ENCODE measurements at regions not wholly inside any gene's neighbourhood (a gene's known extent, or its start where the extent isn't known, plus 50 kb on each side); places are given as distances from the start of the nearest gene placed in this dataset.
A peak's percentile ranks its signal among the peaks of the same experiment; 100 is the strongest.

DNA sequence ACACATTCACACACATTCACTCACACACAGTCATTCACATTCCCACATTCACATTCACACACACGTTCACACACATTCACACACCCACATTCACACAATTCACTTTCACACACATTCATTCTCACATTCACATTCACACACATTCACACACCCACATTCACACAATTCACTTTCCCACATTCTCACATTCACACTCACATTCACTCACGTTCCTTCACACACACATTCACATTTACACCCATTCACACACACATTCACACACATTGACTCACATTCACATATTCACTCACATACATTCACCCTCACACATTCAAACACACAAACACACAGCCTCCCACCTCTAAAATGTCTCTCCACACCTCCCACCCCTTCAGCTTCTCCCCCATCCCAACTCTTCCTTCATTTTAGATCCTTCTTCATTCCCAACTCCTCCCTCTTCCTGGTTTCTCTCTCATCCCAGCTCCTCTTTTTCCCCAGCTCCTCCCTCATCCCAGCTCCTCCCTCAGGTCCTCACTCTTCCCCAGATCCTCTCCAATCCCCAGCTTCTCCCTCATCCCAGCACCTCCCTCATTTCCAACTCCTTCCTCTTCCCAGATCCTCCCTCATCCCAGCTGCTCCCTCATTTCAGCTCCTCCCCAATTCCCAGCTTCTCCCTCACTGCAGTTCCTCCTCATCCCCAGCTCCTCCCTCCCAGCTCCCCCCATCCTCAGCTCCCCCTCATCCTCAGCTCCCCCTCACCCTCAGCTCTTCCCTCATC lies 111.0 kb downstream of the FAM53A start:
- Histone ChIP-seq H3K27me3 (no peaks in the 10 kb centered on the region), H3K36me3 (no peaks in the 10 kb centered on the region), H3K27ac (no peak overlapping the region), H3K9me3 (no peaks in the 10 kb centered on the region), H3K4me3 (no peak overlapping the region), H3K4me1 (no peaks in the 10 kb centered on the region)
- no peak for ATAC-seq
- intact Hi-C loops (cut with DNase I): no loop called here
- TF ChIP-seq, protein P1, sequence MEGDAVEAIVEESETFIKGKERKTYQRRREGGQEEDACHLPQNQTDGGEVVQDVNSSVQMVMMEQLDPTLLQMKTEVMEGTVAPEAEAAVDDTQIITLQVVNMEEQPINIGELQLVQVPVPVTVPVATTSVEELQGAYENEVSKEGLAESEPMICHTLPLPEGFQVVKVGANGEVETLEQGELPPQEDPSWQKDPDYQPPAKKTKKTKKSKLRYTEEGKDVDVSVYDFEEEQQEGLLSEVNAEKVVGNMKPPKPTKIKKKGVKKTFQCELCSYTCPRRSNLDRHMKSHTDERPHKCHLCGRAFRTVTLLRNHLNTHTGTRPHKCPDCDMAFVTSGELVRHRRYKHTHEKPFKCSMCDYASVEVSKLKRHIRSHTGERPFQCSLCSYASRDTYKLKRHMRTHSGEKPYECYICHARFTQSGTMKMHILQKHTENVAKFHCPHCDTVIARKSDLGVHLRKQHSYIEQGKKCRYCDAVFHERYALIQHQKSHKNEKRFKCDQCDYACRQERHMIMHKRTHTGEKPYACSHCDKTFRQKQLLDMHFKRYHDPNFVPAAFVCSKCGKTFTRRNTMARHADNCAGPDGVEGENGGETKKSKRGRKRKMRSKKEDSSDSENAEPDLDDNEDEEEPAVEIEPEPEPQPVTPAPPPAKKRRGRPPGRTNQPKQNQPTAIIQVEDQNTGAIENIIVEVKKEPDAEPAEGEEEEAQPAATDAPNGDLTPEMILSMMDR (IDR thresholded peaks at IDR 0.05): no peak
- TF ChIP-seq POLR2A (IDR thresholded peaks at IDR 0.05): no peak
- WGBS (ENCODE audit: insufficient coverage, low coverage, low lambda C conversion rate, missing lambda C conversion rate): 49% methylated on average over 2 of the region's 2 CpGs
- no peak for DNase-seq

DNA sequence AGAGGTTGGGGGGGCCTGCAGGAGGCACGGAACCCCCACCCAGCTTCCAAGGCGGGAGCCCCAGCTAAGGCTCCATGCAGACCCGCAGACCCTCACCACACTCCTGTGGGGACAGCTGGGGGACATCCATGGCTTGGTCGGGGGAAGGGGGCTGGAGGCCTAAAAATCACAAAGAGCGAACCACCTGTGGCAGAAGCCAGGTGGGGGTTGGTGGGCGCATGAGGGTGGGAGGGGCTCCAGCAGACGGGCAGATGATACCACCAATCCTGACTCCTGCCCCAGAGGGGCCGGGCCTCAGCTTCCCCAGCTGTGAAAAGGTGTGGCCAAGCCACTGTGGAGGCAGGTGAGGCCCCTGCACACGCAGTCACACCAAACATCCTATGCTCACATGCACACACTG lies 111.6 kb downstream of the FAM53A start:
- ATAC-seq (no peak), DNase-seq (peak in 1 of 3 donors; percentile 40)
- no peak for TF ChIP-seq POLR2A (IDR thresholded peaks at IDR 0.05)
- TF ChIP-seq, protein P1 (IDR thresholded peaks at IDR 0.05): no peak
- Histone ChIP-seq H3K4me3 (no peak overlapping the region), H3K9me3 (no peaks in the 10 kb centered on the region), H3K27me3 (no peaks in the 10 kb centered on the region), H3K4me1 (no peaks in the 10 kb centered on the region), H3K36me3 (no peaks in the 10 kb centered on the region), H3K27ac (no peak overlapping the region)
- intact Hi-C loops (cut with DNase I): no loop called here
- 74% methylated on average over 4 of the region's 9 CpGs for WGBS (ENCODE audit: insufficient coverage, low coverage, low lambda C conversion rate, missing lambda C conversion rate)

DNA sequence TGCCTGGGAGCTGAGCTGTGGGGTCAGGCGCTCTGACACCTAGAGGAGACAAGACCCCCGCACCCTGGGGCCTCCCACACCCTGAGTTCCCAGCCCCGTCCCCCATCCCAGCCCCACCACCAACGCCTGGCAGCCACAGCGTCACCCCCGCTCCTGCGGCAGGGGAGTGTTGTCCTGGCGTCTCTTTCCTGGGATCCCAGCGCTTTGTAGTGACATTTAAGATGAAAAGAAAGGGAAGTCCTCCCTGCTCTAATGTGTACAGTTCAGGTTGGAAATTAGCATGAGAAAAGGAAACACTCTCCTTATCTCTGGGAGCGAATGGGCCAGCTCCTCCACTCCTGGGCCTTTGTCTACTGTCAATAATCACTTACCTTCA lies 112.1 kb downstream of the FAM53A start:
- ATAC-seq: no peak
- 78% methylated on average over 5 of the region's 10 CpGs for WGBS (ENCODE audit: insufficient coverage, low coverage, low lambda C conversion rate, missing lambda C conversion rate)
- Histone ChIP-seq H3K27me3 (no peaks in the 10 kb centered on the region), H3K36me3 (no peaks in the 10 kb centered on the region), H3K4me3 (no peak overlapping the region), H3K4me1 (no peaks in the 10 kb centered on the region), H3K9me3 (no peaks in the 10 kb centered on the region), H3K27ac (no peak overlapping the region)
- TF ChIP-seq POLR2A (IDR thresholded peaks at IDR 0.05): no peak
- TF ChIP-seq, protein P1 (IDR thresholded peaks at IDR 0.05): no peak
- intact Hi-C loops (cut with DNase I): no loop called here
- DNase-seq: peak in 1 of 3 donors; percentile 23

DNA sequence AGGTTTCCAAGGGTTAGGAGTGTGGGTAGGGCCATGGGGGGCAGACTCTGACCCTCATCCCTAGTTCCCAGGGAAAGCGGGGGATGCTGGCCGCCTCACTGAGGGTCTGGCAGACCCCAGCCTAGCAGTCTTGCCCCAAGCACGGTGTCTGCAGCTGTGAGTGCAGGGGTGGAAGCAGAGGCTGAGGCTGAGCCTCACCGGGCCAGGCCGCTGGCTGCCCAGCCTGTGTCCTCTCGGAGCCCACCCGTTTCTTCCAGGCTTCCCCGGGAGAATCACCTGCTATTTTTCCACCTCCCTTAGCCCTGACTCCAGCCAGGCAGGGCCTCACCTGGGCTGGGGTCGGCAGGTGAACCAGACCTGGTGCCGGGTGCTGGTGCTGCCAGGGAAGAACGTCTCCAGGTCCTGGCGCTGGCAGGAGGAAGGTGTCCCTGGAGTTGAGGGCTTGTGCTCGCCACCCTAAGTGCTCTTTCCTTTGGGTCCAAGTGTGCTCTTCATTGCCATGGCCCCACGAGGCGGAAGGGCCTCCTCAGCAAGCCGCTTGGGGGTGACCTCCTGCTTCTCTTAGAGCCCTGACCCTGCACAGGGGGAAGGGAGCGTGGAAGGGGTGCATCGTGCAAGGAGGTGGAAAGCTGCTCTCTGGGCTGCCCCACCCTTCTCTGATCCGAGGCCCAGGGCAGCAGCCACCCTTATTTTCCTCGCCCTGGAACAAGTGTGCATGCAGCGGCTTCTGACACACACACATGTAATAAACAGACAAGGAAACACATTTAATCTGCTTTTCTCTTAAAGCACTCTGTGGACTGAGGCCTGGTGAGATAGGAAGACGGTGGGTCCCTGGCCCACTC lies 112.7 kb downstream of the FAM53A start:
- Histone ChIP-seq H3K27me3 (no peaks in the 10 kb centered on the region), H3K27ac (no peak overlapping the region), H3K36me3 (no peaks in the 10 kb centered on the region), H3K9me3 (no peaks in the 10 kb centered on the region), H3K4me1 (no peaks in the 10 kb centered on the region), H3K4me3 (no peak overlapping the region)
- TF ChIP-seq POLR2A (IDR thresholded peaks at IDR 0.05): no peak
- TF ChIP-seq, protein P1 (IDR thresholded peaks at IDR 0.05): no peak
- no peak for ATAC-seq
- 68% methylated on average over 3 of the region's 22 CpGs for WGBS (ENCODE audit: insufficient coverage, low coverage, low lambda C conversion rate, missing lambda C conversion rate)
- intact Hi-C loops (cut with DNase I): no loop called here
- DNase-seq: peak in 1 of 3 donors; percentile 42

Data from right lobe of liver (tissue), 6 donors.